ENCODE measurements at regions not wholly inside any gene's neighbourhood (a gene's known extent, or its start where the extent isn't known, plus 50 kb on each side); places are given as distances from the start of the nearest gene placed in this dataset.

- TF ChIP-seq CTCF (IDR thresholded peaks at IDR 0.05; ENCODE audit: insufficient read depth, low read length) (no peak), POLR2AphosphoS5 (IDR thresholded peaks at IDR 0.05; ENCODE audit: low read depth) (no peak)
These were observed 100.3 kb upstream of the CHODL start for GRCh38 chr21:18144339-18144738.

Measured in HL-60 (cell line).